ENCODE measurements at regions not wholly inside any gene's neighbourhood (a gene's known extent, or its start where the extent isn't known, plus 50 kb on each side); places are given as distances from the start of the nearest gene placed in this dataset.

DNA sequence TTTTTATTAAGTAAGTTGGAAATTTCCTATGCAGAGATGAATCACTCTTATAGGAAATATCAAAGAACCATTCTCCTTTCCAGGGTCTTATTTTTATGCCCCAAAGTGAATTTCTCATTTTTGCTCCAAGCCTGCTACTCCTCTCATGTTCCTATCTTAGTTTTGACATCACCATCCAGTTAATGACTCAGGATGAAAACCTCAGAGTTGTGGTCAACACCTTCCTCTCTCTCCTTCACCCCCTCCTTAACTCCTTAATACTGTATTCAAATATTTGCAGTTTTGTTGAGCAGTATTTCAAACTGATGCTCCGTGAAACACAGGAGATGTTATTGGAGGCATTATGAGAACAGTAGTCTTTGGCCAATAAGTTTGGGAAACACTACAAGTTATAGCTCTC lies 64.1 kb downstream of the NRN1 start:
- intact Hi-C loops (cut with micrococcal nuclease; ENCODE audit: unreplicated experiment): no loop called here
- no peak overlapping the region for H3K4me3 Mint-ChIP-seq (ENCODE audit: unreplicated experiment)
- no peaks in the 10 kb centered on the region for H3K9me3 ChIP-seq
- H3K9me3 Mint-ChIP-seq (ENCODE audit: unreplicated experiment): peaks cover 18% of the 10 kb centered on the region
- H3K4me1 Mint-ChIP-seq (ENCODE audit: low read depth, unreplicated experiment): no peaks in the 10 kb centered on the region
- H3K27me3 ChIP-seq (replicated peaks; ENCODE audit: control insufficient read depth, insufficient read depth, low read length): no peaks in the 10 kb centered on the region
- H3K4me3 ChIP-seq (ENCODE audit: low read depth, low read length): no peak overlapping the region
- H3K36me3 ChIP-seq (ENCODE audit: control insufficient read depth, insufficient read depth, low read length): no peaks in the 10 kb centered on the region
- no peak for DNase-seq
- no peak for TF ChIP-seq CTCF (IDR thresholded peaks at IDR 0.05; ENCODE audit: insufficient read depth in 1 of 2, low read depth in 1 of 2, low read length in 1 of 2, severe bottlenecking in 1 of 2, unreplicated experiment in 1 of 2)
- H3K27ac Mint-ChIP-seq (ENCODE audit: unreplicated experiment): no peak overlapping the region
- H3K27me3 Mint-ChIP-seq (ENCODE audit: insufficient read depth, unreplicated experiment): peaks cover 2% of the 10 kb centered on the region
- ChIA-PET CTCF (no interaction called here), POLR2A (no interaction called here)
- no peaks in the 10 kb centered on the region for H3K36me3 Mint-ChIP-seq (ENCODE audit: insufficient read depth, unreplicated experiment)
- BruUV-seq (replicated peaks): no TSS peak
- no peaks in the 10 kb centered on the region for H3K4me1 ChIP-seq

DNA sequence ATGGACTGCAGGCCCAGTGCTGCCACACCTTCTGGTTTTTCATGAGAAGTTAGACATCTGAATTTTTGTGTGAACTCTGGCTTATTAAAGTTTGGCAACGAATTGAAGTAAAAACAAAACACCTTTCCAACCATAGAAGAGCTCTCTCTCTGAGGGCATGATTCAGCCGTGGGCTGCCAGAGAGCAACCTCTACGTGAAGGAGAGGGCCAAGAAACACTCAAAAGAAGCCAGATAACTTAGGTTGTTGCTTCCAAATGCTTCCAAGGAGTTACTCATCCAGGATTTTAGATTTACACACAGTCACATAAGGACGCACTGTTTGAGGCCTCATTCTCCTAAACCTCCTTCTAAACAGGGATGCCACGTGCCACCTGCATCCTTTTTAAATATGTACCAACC lies 65.5 kb downstream of the NRN1 start:
- DNase-seq: no peak
- Mint-ChIP-seq H3K4me3 (ENCODE audit: unreplicated experiment) (no peak overlapping the region), H3K4me1 (ENCODE audit: low read depth, unreplicated experiment) (no peaks in the 10 kb centered on the region), H3K27me3 (ENCODE audit: insufficient read depth, unreplicated experiment) (peaks cover 5% of the 10 kb centered on the region), H3K9me3 (ENCODE audit: unreplicated experiment) (peaks cover 18% of the 10 kb centered on the region), H3K27ac (ENCODE audit: unreplicated experiment) (no peak overlapping the region), H3K36me3 (ENCODE audit: insufficient read depth, unreplicated experiment) (no peaks in the 10 kb centered on the region)
- no peak overlapping the region for H3K4me3 ChIP-seq (ENCODE audit: low read depth, low read length)
- H3K27me3 ChIP-seq (replicated peaks; ENCODE audit: control insufficient read depth, insufficient read depth, low read length): no peaks in the 10 kb centered on the region
- no peaks in the 10 kb centered on the region for H3K9me3 ChIP-seq
- no TSS peak for BruUV-seq (replicated peaks)
- intact Hi-C loops (cut with micrococcal nuclease; ENCODE audit: unreplicated experiment): no loop called here
- H3K4me1 ChIP-seq: no peaks in the 10 kb centered on the region
- CTCF ChIA-PET: no interaction called here
- no peaks in the 10 kb centered on the region for H3K36me3 ChIP-seq (ENCODE audit: control insufficient read depth, insufficient read depth, low read length)
- POLR2A ChIA-PET: no interaction called here
- no peak for TF ChIP-seq CTCF (IDR thresholded peaks at IDR 0.05; ENCODE audit: insufficient read depth in 1 of 2, low read depth in 1 of 2, low read length in 1 of 2, severe bottlenecking in 1 of 2, unreplicated experiment in 1 of 2)

- Mint-ChIP-seq H3K4me1 (ENCODE audit: low read depth, unreplicated experiment) (no peaks in the 10 kb centered on the region), H3K27ac (ENCODE audit: unreplicated experiment) (no peak overlapping the region), H3K27me3 (ENCODE audit: insufficient read depth, unreplicated experiment) (peaks cover 14% of the 10 kb centered on the region), H3K4me3 (ENCODE audit: unreplicated experiment) (no peak overlapping the region), H3K9me3 (ENCODE audit: unreplicated experiment) (peaks cover 18% of the 10 kb centered on the region), H3K36me3 (ENCODE audit: insufficient read depth, unreplicated experiment) (no peaks in the 10 kb centered on the region)
- Histone ChIP-seq H3K27me3 (replicated peaks; ENCODE audit: control insufficient read depth, insufficient read depth, low read length) (no peaks in the 10 kb centered on the region), H3K36me3 (ENCODE audit: control insufficient read depth, insufficient read depth, low read length) (no peaks in the 10 kb centered on the region), H3K4me3 (ENCODE audit: low read depth, low read length) (no peak overlapping the region), H3K9me3 (no peaks in the 10 kb centered on the region), H3K4me1 (no peaks in the 10 kb centered on the region)
- TF ChIP-seq CTCF (IDR thresholded peaks at IDR 0.05; ENCODE audit: insufficient read depth in 1 of 2, low read depth in 1 of 2, low read length in 1 of 2, severe bottlenecking in 1 of 2, unreplicated experiment in 1 of 2): no peak
- CTCF ChIA-PET: no interaction called here
- BruUV-seq (replicated peaks): no TSS peak
- POLR2A ChIA-PET: no interaction called here
- intact Hi-C loops (cut with micrococcal nuclease; ENCODE audit: unreplicated experiment): no loop called here
- DNase-seq: no peak
These were observed 67.8 kb downstream of the NRN1 start for GRCh38 chr6:5938934-5939333.

All from Caco-2 (cell line).